ACC112 (cell line): ENCODE measurements at regions not wholly inside any gene's neighbourhood (a gene's known extent, or its start where the extent isn't known, plus 50 kb on each side); places are given as distances from the start of the nearest gene placed in this dataset.

ENCODE experiments used
- H2AFZ ChIP-seq: fragments of 200-600 bp; sonication (generic); one replicate; pipeline ENCODE4 v1.6.0; 2017; ENCODE audit warnings: antibody characterized with exemption, low read length; ENCODE audit not compliant: unreplicated experiment
- H3K27ac ChIP-seq: fragments of 200-600 bp; sonication (generic); 2 replicates; pipeline ENCODE4 v1.5.1; 2014; ENCODE audit warnings: low read depth, mild to moderate bottlenecking, antibody characterized with exemption, low read length, moderate library complexity
- H3K27me3 ChIP-seq: fragments of 200-600 bp; sonication (generic); 2 replicates; pipeline ENCODE4 v1.6.1; 2014; ENCODE audit warnings: mild to moderate bottlenecking, antibody characterized with exemption, low read length, moderate library complexity, mixed read lengths; ENCODE audit not compliant: insufficient read depth
- H3K36me3 ChIP-seq: fragments of 200-600 bp; sonication (generic); 2 replicates; pipeline ENCODE4 v1.6.1; 2016; ENCODE audit warnings: mild to moderate bottlenecking, antibody characterized with exemption, low read length, moderate library complexity, mixed read lengths; ENCODE audit not compliant: insufficient read depth
- H3K4me1 ChIP-seq: fragments of 200-600 bp; sonication (generic); one replicate; pipeline ENCODE4 v1.6.1; 2016; ENCODE audit warnings: low read length, mixed read lengths; ENCODE audit not compliant: insufficient read depth, unreplicated experiment, control insufficient read depth
- H3K4me3 ChIP-seq: fragments of 200-600 bp; sonication (generic); 2 replicates; pipeline ENCODE4 v1.5.1; 2014; ENCODE audit warnings: mild to moderate bottlenecking, low read depth, low read length
- H3K79me2 ChIP-seq: fragments of 200-600 bp; sonication (generic); one replicate; pipeline ENCODE4 v1.6.0; 2016; ENCODE audit warnings: low read length; ENCODE audit not compliant: control insufficient read depth, unreplicated experiment, insufficient read depth

- peaks cover 5% of the 10 kb centered on the region for H3K4me1 ChIP-seq
- no peaks in the 10 kb centered on the region for H3K36me3 ChIP-seq
- no peak overlapping the region for H3K27ac ChIP-seq
- no peaks in the 10 kb centered on the region for H3K79me2 ChIP-seq
- H2AFZ ChIP-seq: no peak overlapping the region
- no peak overlapping the region for H3K4me3 ChIP-seq
- H3K27me3 ChIP-seq: no peaks in the 10 kb centered on the region
Observed at GRCh38 chr21:39093526-39093925, 89.7 kb downstream of the PSMG1 start.

- no peaks in the 10 kb centered on the region for H3K36me3 ChIP-seq
- H3K27me3 ChIP-seq: 0 out of 2 replicates have a peak, but pooled peaks cover 3% of the 10 kb centered on the region
- no peak overlapping the region for H3K4me3 ChIP-seq
- peaks cover 6% of the 10 kb centered on the region for H3K4me1 ChIP-seq
- no peaks in the 10 kb centered on the region for H3K79me2 ChIP-seq
- H2AFZ ChIP-seq: no peak overlapping the region
- H3K27ac ChIP-seq: peak overlapping the region; percentile 7; the same call in 1 of the 2 replicates
Observed at GRCh38 chr21:39088831-39089380, 94.3 kb downstream of the PSMG1 start.

GRCh38 chr21:39088031-39088370 lies 95.2 kb downstream of the PSMG1 start:
- Histone ChIP-seq H3K27ac (no peak overlapping the region), H3K4me1 (peaks cover 6% of the 10 kb centered on the region), H3K4me3 (no peak overlapping the region), H2AFZ (no peak overlapping the region), H3K27me3 (0 out of 2 replicates have a peak, but pooled peaks cover 5% of the 10 kb centered on the region), H3K36me3 (no peaks in the 10 kb centered on the region), H3K79me2 (no peaks in the 10 kb centered on the region)

GRCh38 chr21:39087238-39088030 lies 95.8 kb downstream of the PSMG1 start:
- H3K4me1 ChIP-seq: peaks cover 6% of the 10 kb centered on the region
- no peaks in the 10 kb centered on the region for H3K36me3 ChIP-seq
- peaks cover 10% of the 10 kb centered on the region; the same call in 1 of the 2 replicates for H3K27me3 ChIP-seq
- no peak overlapping the region for H3K4me3 ChIP-seq
- H2AFZ ChIP-seq: no peak overlapping the region
- H3K79me2 ChIP-seq: no peaks in the 10 kb centered on the region
- no peak overlapping the region for H3K27ac ChIP-seq

- Histone ChIP-seq H3K36me3 (no peaks in the 10 kb centered on the region), H3K79me2 (no peaks in the 10 kb centered on the region), H3K4me3 (no peak overlapping the region), H3K27ac (no peak overlapping the region), H3K27me3 (peaks cover 17% of the 10 kb centered on the region), H3K4me1 (peaks cover 6% of the 10 kb centered on the region), H2AFZ (no peak overlapping the region)
Observed at GRCh38 chr21:39086547-39086946, 96.7 kb downstream of the PSMG1 start.

- no peak overlapping the region for H3K4me3 ChIP-seq
- H3K36me3 ChIP-seq: no peaks in the 10 kb centered on the region
- H3K27me3 ChIP-seq: peaks cover 20% of the 10 kb centered on the region
- H3K79me2 ChIP-seq: no peaks in the 10 kb centered on the region
- H2AFZ ChIP-seq: no peak overlapping the region
- no peak overlapping the region for H3K27ac ChIP-seq
- H3K4me1 ChIP-seq: peaks cover 6% of the 10 kb centered on the region
Observed at GRCh38 chr21:39085843-39086405, 97.3 kb downstream of the PSMG1 start.

GRCh38 chr21:39084979-39085729 lies 98.1 kb downstream of the PSMG1 start:
- Histone ChIP-seq H2AFZ (no peak overlapping the region), H3K27ac (no peak overlapping the region), H3K79me2 (no peaks in the 10 kb centered on the region), H3K4me3 (no peak overlapping the region), H3K27me3 (peaks cover 21% of the 10 kb centered on the region), H3K4me1 (peaks cover 6% of the 10 kb centered on the region), H3K36me3 (no peaks in the 10 kb centered on the region)

- no peaks in the 10 kb centered on the region for H3K36me3 ChIP-seq
- no peak overlapping the region for H3K27ac ChIP-seq
- H3K79me2 ChIP-seq: no peaks in the 10 kb centered on the region
- no peak overlapping the region for H3K4me3 ChIP-seq
- H3K27me3 ChIP-seq: peaks cover 21% of the 10 kb centered on the region
- H2AFZ ChIP-seq: no peak overlapping the region
- H3K4me1 ChIP-seq: peaks cover 6% of the 10 kb centered on the region
Observed at GRCh38 chr21:39084073-39084472, 99.2 kb downstream of the PSMG1 start.

GRCh38 chr21:39083377-39084008 lies 99.8 kb downstream of the PSMG1 start:
- Histone ChIP-seq H3K27ac (no peak overlapping the region), H2AFZ (no peak overlapping the region), H3K36me3 (no peaks in the 10 kb centered on the region), H3K79me2 (no peaks in the 10 kb centered on the region), H3K4me3 (no peak overlapping the region), H3K4me1 (peaks cover under 1% of the 10 kb centered on the region), H3K27me3 (peaks cover 21% of the 10 kb centered on the region)

- Histone ChIP-seq H2AFZ (no peak overlapping the region), H3K27me3 (peaks cover 21% of the 10 kb centered on the region), H3K27ac (no peak overlapping the region), H3K79me2 (no peaks in the 10 kb centered on the region), H3K4me3 (no peak overlapping the region), H3K36me3 (no peaks in the 10 kb centered on the region), H3K4me1 (no peaks in the 10 kb centered on the region)
Observed at GRCh38 chr21:39082656-39083376, 100.4 kb downstream of the PSMG1 start.
